Bronchial epithelial cell (primary cell): ENCODE measurements at regions not wholly inside any gene's neighbourhood (a gene's known extent, or its start where the extent isn't known, plus 50 kb on each side); places are given as distances from the start of the nearest gene placed in this dataset.

Source experiments
- DNase-seq: peaks from one replicate; pipeline ENCODE4 v3.0.0-alpha.2; 2010; ENCODE audit warnings: low read depth
- FAIRE-seq: peaks from 2 replicates; lab custom pipeline; 2011; peaks lifted over from hg19 to GRCh38; lab: Jason Lieb, UNC
- H3K27me3 ChIP-seq: 2 replicates; pipeline ENCODE4 v1.5.1; 2011; ENCODE audit warnings: low read length; ENCODE audit not compliant: control insufficient read depth, insufficient read depth
- H3K36me3 ChIP-seq: 2 replicates; pipeline ENCODE4 v1.5.1; 2011; ENCODE audit warnings: low read length; ENCODE audit not compliant: control insufficient read depth, insufficient read depth
- H3K4me3 ChIP-seq: 2 replicates; pipeline ENCODE4 v1.5.1; 2011; ENCODE audit warnings: mild to moderate bottlenecking, low read depth, low read length, control low read depth
- TF ChIP-seq, protein P1 (sequence below): IDR thresholded peaks from 2 replicates; pipeline ENCODE4 v1.5.1; 2011; ENCODE audit warnings: mild to moderate bottlenecking, moderate library complexity, low read length, control low read depth, inconsistent platforms; ENCODE audit not compliant: insufficient read depth, severe bottlenecking

DNA sequence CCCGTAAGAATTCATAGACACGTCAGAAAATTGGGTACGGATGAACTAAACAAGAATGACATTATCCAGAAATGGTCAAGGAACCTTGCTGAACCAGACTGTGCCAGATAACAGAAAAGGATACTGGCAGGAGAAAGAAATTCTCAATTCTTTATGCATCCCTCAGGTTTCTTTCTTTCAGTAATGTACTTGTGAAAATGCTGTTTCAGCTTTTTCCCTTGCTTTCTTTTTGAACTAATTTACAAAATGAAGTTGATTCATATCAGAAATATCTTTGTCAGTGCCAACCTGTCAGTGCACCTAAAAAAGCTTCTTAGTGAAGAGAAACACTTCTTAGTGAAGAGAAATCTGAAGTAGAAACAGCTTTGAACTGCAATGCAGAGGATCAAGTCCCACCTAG is 643.6 kb upstream of the RORB start:
- DNase-seq (no peak), FAIRE-seq (no peak)
- H3K27me3 ChIP-seq, result no peaks in the 10 kb centered on the region
- no peaks in the 10 kb centered on the region for H3K36me3 ChIP-seq
- no peak overlapping the region for H3K4me3 ChIP-seq
- TF ChIP-seq, protein P1, sequence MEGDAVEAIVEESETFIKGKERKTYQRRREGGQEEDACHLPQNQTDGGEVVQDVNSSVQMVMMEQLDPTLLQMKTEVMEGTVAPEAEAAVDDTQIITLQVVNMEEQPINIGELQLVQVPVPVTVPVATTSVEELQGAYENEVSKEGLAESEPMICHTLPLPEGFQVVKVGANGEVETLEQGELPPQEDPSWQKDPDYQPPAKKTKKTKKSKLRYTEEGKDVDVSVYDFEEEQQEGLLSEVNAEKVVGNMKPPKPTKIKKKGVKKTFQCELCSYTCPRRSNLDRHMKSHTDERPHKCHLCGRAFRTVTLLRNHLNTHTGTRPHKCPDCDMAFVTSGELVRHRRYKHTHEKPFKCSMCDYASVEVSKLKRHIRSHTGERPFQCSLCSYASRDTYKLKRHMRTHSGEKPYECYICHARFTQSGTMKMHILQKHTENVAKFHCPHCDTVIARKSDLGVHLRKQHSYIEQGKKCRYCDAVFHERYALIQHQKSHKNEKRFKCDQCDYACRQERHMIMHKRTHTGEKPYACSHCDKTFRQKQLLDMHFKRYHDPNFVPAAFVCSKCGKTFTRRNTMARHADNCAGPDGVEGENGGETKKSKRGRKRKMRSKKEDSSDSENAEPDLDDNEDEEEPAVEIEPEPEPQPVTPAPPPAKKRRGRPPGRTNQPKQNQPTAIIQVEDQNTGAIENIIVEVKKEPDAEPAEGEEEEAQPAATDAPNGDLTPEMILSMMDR, result no peak

DNA sequence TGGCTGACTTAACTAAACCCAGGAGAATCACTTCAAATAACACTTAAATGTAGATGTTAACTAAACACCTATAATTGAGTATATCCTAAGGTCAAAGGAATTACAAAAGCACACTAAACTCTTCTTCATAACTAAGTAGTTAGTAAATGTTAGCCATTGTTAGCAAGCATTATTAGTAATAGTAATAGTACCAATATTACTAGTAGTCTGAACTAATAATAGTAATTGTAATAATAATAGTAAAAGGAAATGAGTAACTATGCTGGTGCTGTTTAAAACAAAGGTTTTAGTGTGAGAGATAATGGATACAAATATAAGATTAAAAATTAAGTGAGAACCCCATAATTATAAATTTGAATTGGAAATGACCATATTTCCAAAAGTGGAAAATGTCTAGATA is 641.9 kb upstream of the RORB start:
- Histone ChIP-seq H3K4me3 (no peak overlapping the region), H3K36me3 (no peaks in the 10 kb centered on the region), H3K27me3 (no peaks in the 10 kb centered on the region)
- DNase-seq (no peak), FAIRE-seq (no peak)
- TF ChIP-seq, protein P1, result no peak

DNA sequence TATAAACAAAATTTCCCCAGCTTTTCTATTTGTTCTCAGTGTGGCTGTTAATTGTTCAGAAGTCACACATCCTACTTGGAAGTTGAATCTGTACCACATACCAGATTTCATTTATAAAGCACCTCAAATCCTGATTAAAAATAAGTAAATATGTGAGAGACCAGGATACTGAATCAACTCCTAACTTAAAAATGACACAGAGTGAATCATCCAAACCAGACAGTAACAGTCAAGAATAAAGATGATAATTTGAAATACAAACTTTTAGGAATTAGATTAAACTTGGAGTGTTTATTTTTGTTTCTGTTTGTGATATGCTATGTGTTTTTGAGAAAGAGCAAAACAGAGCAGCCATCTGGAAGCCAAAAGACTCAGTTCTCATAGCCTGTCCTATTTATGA is 633.2 kb upstream of the RORB start:
- TF ChIP-seq, protein P1, result no peak
- FAIRE-seq, result no peak
- peak; percentile 69 for DNase-seq

DNA sequence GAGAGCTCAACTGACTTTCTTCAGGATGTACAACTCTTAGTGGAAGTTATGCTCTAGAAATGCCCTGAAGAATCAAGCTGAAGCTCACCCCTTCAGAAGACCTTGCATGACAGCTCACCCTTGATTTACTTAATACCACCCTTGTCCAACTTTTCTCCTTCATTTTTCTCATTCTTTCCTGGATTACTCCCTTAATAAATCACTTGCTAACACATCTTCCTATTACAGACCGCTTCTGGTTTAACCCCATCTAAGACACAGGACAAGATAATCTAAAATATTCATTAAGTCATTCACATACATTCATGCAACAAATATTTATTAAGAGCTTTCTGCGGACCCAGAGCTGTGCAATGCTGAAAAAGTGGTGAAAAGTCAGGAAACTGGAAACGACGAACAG is 630.7 kb upstream of the RORB start:
- Histone ChIP-seq H3K36me3 (no peaks in the 10 kb centered on the region), H3K4me3 (no peak overlapping the region), H3K27me3 (no peaks in the 10 kb centered on the region)
- TF ChIP-seq, protein P1, result no peak
- DNase-seq (no peak), FAIRE-seq (no peak)

More for the DNA sequence above, 633.2 kb upstream of the RORB start:
- no peaks in the 10 kb centered on the region for H3K27me3 ChIP-seq
- H3K36me3 ChIP-seq, result no peaks in the 10 kb centered on the region
- no peak overlapping the region for H3K4me3 ChIP-seq

DNA sequence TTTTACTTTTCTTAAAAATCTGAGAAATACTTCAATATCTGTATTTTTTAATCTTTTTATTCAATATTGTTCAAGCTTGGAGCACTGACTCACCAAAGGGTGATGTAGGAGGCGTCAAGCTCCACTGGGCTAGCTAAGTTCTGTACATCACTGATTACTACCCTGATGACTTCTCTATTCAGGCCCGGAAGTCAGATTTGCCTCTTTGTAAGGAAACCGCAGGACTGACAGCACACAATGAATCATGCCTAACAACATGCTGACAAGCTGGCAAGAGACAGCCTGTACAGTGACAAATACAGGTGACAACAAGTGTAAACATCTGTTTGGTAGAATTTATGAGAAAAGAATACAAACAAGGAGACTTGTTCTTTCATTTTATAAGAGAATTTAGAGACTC is 627.9 kb upstream of the RORB start:
- H3K36me3 ChIP-seq, result no peaks in the 10 kb centered on the region
- DNase-seq, result peak; percentile 99
- TF ChIP-seq, protein P1, result no peak
- no peak for FAIRE-seq
- no peaks in the 10 kb centered on the region for H3K27me3 ChIP-seq
- no peak overlapping the region for H3K4me3 ChIP-seq

DNA sequence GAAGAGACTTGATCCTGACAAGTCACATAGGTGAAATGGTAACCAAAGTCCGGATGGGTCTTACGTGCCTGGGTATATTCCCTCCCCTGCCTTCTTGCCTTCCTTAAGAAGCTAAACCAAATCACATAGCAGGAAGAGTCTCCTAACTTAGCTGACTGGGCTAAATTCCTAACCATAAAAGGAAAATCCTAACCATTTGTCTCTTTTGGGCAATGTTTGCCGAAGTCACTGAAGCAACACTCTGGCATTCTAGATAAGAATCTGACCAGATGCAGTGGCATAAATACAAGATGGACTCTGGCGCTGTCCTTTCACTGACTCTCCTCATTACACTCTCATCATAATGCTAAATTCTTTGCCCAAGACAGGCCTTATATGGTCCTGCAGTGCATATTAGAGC is 625.5 kb upstream of the RORB start:
- no peaks in the 10 kb centered on the region for H3K36me3 ChIP-seq
- FAIRE-seq (no peak), DNase-seq (no peak)
- no peak overlapping the region for H3K4me3 ChIP-seq
- H3K27me3 ChIP-seq, result no peaks in the 10 kb centered on the region
- TF ChIP-seq, protein P1, result no peak
